Nephron (organoid): ENCODE measurements at regions not wholly inside any gene's neighbourhood (a gene's known extent, or its start where the extent isn't known, plus 50 kb on each side); places are given as distances from the start of the nearest gene placed in this dataset.
"Not testable (repeated sequence)": the region's sequence is repeated elsewhere in the genome, so short reads cannot be mapped to it uniquely, and the experiment has no call there.

Source experiments
- H3K27ac Mint-ChIP-seq, 3 experiments: 2 replicates each; pipeline ENCODE4 v1.8.0; 2020; ENCODE audit warnings: mixed read lengths in 3 of 3, mild to moderate bottlenecking in 2 of 3, moderate library complexity in 1 of 3
- H3K27me3 Mint-ChIP-seq: 2 replicates; pipeline ENCODE4 v1.8.0; 2021; ENCODE audit warnings: low read depth, mild to moderate bottlenecking, moderate library complexity, mixed read lengths
- H3K36me3 Mint-ChIP-seq: 2 replicates; pipeline ENCODE4 v1.8.0; 2020; ENCODE audit warnings: low read depth, mixed read lengths
- H3K4me1 Mint-ChIP-seq: 2 replicates; pipeline ENCODE4 v1.8.0; 2020; ENCODE audit warnings: mixed read lengths
- H3K4me3 Mint-ChIP-seq, 3 experiments: 2 replicates each; pipeline ENCODE4 v1.8.0; 2020; ENCODE audit warnings: mild to moderate bottlenecking in 3 of 3, mixed read lengths in 3 of 3, moderate library complexity in 2 of 3
- H3K9me3 Mint-ChIP-seq: 2 replicates; pipeline ENCODE4 v1.8.0; 2020; ENCODE audit warnings: mixed read lengths
- TF ChIP-seq, protein P1 (sequence below), 3 experiments: fragments of 200-600 bp; sonication (generic); IDR thresholded peaks; one replicate each; pipeline ENCODE4 v1.5.0; 2021; ENCODE audit warnings: antibody characterized with exemption in 3 of 3; ENCODE audit not compliant: unreplicated experiment in 3 of 3

DNA sequence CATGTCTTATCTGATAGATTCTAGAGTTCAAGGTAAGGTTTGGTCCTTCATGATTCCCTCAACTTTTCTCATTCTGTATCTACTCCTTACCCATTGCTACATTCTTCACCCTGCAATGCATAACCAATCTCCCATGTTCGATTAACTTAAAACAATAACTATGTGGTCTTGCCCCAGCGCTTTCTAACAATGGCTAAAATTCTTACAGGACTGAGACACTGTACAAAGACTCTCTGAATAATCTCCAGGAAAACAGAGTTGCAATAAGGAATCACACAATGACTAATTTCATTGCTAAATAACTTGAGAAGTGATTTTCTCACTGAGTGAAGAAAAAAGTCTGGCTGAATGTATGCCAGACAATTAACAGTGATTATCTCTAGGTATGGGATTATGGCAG, 69.6 kb upstream of the FAM174B start:
- Mint-ChIP-seq H3K27me3 (peaks cover 4% of the 10 kb centered on the region), H3K27ac (no peak overlapping the region), H3K36me3 (peaks cover 27% of the 10 kb centered on the region), H3K9me3 (peaks cover 22% of the 10 kb centered on the region), H3K4me1 (no peaks in the 10 kb centered on the region), H3K4me3 (no peak overlapping the region)
- TF ChIP-seq, protein P1, sequence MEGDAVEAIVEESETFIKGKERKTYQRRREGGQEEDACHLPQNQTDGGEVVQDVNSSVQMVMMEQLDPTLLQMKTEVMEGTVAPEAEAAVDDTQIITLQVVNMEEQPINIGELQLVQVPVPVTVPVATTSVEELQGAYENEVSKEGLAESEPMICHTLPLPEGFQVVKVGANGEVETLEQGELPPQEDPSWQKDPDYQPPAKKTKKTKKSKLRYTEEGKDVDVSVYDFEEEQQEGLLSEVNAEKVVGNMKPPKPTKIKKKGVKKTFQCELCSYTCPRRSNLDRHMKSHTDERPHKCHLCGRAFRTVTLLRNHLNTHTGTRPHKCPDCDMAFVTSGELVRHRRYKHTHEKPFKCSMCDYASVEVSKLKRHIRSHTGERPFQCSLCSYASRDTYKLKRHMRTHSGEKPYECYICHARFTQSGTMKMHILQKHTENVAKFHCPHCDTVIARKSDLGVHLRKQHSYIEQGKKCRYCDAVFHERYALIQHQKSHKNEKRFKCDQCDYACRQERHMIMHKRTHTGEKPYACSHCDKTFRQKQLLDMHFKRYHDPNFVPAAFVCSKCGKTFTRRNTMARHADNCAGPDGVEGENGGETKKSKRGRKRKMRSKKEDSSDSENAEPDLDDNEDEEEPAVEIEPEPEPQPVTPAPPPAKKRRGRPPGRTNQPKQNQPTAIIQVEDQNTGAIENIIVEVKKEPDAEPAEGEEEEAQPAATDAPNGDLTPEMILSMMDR (IDR thresholded peaks at IDR 0.05; ENCODE audit: unreplicated experiment in 3 of 3) = no peak

DNA sequence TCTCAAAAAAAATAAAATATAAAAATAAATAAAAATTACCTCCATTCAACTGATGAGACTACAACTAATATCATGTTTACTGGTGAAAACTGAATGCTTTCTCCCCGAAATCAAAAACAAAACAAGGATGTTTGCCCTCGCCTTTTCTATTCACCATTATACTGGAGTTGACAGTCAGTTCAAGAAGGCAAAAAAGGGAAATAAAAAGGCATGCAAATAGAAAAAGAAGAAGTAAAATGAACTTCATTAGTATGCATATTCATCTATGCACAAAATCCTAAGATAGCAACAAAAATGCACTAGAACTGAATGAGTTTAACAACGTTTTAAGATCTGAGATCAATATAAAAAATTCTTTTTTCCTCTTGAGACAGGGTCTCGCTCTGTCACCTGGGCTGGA, 72.7 kb upstream of the FAM174B start:
- Mint-ChIP-seq H3K4me1 (peaks cover 2% of the 10 kb centered on the region), H3K27ac (no peak overlapping the region), H3K4me3 (no peak overlapping the region), H3K36me3 (peaks cover 12% of the 10 kb centered on the region), H3K27me3 (no peaks in the 10 kb centered on the region), H3K9me3 (peaks cover 10% of the 10 kb centered on the region)
- TF ChIP-seq, protein P1 (IDR thresholded peaks at IDR 0.05; ENCODE audit: unreplicated experiment in 3 of 3) = no peak

DNA sequence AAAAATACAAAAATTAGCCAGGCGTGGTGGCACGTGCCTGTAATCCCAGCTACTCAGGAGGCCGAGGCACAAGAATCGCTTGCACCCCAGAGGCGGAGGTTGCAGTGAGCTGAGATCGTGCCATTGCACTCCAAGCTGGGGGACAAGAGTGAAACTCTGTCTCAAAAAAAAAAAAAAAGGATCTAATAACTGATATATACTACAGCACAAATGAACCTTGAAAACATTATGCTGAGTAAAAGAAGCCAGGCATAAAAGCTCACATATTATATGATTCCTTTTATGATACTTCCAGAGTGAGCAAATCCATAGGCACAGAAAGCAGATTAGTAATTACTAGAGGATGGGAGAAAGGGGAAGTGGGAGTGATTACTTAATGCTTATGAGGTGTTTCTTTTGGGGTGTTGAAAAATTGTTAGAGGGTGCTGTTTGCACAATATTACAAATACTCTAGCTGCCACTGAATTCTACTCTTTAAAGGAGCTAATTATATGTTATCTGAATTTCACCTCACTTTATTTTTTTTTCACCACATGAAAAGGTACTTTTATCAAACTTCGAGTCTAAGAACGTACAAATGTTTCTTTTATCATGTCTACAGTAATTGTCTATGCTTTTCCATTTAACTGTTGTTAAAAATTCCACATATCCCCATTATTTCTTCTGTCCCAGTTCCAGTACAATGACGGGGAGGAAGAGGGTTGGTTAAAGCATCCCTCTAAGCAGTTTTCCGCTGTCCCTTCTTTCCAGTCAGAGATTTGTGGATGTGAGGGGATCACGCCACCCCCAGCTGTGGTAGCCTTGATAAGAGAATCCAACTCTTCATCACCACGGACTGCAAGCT, 77.7 kb upstream of the FAM174B start:
- H3K36me3 Mint-ChIP-seq = peaks cover 9% of the 10 kb centered on the region
- peaks cover 3% of the 10 kb centered on the region for H3K9me3 Mint-ChIP-seq
- H3K27me3 Mint-ChIP-seq = no peaks in the 10 kb centered on the region
- TF ChIP-seq, protein P1 (IDR thresholded peaks at IDR 0.05; ENCODE audit: unreplicated experiment in 3 of 3) = no peak
- H3K27ac Mint-ChIP-seq = peak overlapping the region; percentile 94 to 98 (median 97)
- peak overlapping the region; percentile 84 to 89 (median 84) for H3K4me3 Mint-ChIP-seq
- peaks cover 15% of the 10 kb centered on the region for H3K4me1 Mint-ChIP-seq

DNA sequence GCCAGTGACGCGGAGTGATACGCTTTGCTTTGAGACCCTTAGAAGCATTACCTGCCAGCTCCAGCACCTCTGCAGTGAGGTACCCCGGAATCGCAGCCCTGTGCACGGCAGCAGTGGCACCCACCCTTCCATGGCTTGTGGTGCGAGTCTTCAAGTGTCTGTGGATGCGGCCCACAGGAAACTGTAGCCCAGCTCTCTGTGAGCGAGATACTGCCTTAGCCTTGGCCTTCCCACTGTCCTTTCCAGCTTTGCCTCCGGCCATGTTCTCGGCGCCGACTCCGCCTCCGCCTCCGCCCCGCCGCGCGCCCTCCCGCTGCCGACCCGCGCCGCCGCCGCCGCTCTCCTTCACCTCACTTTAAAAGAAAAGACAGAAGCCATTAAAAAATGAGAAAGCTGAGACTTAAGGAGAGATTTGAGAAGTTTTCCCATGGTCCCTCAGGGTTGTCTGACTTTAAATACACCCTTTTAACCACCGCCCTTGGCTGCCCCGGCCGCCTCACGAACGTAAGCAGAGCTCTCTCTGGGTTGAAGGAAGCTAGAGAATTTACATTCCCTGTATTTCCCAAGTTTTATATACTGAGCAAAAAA, 78.5 kb upstream of the FAM174B start:
- H3K4me1 Mint-ChIP-seq = peaks cover 15% of the 10 kb centered on the region
- H3K36me3 Mint-ChIP-seq = peaks cover 9% of the 10 kb centered on the region
- H3K4me3 Mint-ChIP-seq = peak overlapping the region; percentile 84 to 89 (median 84)
- H3K9me3 Mint-ChIP-seq = peaks cover 5% of the 10 kb centered on the region
- H3K27ac Mint-ChIP-seq = peak overlapping the region; percentile 94 to 98 (median 97)
- TF ChIP-seq, protein P1 (IDR thresholded peaks at IDR 0.05; ENCODE audit: unreplicated experiment in 3 of 3) = no peak
- H3K27me3 Mint-ChIP-seq = no peaks in the 10 kb centered on the region

DNA sequence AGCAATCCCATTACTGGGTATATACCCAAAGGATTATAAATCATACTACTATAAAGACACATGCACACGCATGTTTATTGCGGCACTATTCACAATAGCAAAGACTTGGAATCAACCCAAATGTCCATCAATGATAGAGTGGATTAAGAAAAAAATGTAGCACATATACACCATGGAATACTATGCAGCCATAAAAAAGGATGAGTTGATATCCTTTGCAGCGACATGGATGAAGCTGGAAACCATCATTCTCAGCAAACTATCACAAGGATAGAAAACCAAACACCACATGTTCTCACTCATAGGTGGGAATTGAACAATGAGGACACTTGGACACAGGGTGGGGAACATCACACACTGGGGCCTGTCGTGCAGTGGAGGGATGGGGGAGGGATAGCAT, 83.7 kb upstream of the FAM174B start:
- not testable (repeated sequence) for H3K27ac Mint-ChIP-seq, H3K4me3 Mint-ChIP-seq, H3K9me3 Mint-ChIP-seq, H3K27me3 Mint-ChIP-seq, H3K36me3 Mint-ChIP-seq
- peaks cover 16% of the 10 kb centered on the region for H3K4me1 Mint-ChIP-seq

DNA sequence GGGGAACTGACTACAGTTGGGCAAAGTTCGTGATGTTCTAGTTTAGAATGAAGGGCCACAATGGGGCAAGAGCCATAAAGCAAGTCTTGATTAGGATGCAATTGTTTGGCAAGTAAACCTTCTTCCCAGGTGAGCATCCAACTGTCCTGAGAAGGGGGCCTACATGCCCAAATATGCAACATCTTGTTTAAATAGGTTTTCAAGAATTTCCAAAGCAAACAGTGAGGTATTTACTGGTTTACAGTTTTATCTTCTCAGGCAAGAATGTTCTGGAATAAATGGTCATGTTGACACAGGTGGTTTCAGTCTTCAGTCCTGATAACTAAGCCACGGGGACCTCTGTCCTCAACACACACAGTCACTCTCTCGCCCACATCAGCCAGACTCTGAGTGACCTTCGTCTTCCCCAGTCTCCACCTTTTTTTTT, 90.3 kb upstream of the FAM174B start:
- TF ChIP-seq, protein P1 (IDR thresholded peaks at IDR 0.05; ENCODE audit: unreplicated experiment in 3 of 3) = no peak

More for the DNA sequence above, 90.3 kb upstream of the FAM174B start:
- Mint-ChIP-seq H3K9me3 (no peaks in the 10 kb centered on the region), H3K27ac (no peak overlapping the region), H3K36me3 (no peaks in the 10 kb centered on the region), H3K4me1 (peaks cover 11% of the 10 kb centered on the region), H3K4me3 (no peak overlapping the region), H3K27me3 (no peaks in the 10 kb centered on the region)
